ENCODE measurements at regions not wholly inside any gene's neighbourhood (a gene's known extent, or its start where the extent isn't known, plus 50 kb on each side); places are given as distances from the start of the nearest gene placed in this dataset.

DNA sequence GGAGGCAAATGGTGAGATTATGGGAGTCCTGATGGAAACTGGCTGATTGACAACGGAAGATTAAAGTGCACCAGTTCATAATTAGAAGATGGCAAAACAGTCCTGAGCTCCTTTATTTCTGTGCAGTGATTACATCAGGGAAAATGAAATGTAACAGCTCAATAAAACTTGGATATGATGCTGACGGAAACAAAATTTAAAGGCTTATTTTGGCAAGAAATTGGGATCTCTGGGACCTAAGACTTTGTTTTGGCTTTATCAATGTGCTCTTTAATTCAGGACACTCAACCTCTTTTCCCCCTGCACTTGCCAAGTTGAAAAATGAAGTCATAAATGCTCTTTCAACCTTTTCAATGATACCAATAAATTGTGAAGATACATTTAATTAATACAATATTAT, 226.8 kb downstream of the C6orf118 start:
- DNase-seq (ENCODE audit: low read depth): no peak

DNA sequence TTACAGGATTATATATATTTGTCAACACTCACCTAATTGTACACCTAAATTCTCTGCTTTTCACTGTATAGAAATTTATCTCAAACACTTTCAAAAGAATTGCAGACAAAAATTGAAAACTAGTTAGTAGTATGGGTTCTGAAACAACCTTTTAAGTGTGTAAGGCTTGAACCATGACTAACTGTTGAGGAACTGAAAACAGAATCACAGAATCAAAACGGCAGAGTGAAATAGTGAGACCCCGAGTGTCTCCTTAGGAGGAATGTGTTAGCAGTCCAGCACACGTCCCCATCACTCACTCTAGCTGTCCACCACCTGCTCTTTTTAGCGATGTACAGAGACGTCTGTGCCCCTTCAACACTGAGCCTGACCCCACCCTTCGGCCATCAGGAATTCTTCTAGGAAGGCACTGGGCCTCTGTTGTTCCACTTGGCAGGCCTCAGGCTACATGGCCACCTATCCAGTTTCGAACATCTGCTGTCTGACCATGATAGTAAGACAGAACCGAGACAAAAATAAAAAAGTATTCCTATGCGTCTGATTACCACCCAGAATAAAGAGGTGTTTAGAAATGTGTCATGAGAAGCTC, 227.4 kb downstream of the C6orf118 start:
- no peak for DNase-seq (ENCODE audit: low read depth)

DNA sequence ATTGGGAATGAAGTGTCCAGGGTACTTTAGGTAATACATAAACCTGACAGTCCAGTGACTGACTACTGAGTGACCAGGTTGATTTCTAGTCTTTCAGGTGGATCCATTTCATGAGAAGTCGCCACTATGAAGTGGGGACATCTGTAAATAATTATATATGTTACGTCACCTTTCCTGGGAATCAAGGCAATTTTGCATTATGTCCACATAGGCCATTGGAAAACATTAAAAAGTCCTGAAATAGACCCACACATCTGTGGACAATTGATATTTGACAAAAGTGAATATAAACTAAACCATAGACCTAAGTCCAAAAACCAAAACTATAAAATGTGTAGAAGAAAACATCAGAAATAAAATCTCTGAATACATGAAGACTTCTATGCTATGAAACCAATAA, 231.5 kb downstream of the C6orf118 start:
- no peak for DNase-seq (ENCODE audit: low read depth)

DNA sequence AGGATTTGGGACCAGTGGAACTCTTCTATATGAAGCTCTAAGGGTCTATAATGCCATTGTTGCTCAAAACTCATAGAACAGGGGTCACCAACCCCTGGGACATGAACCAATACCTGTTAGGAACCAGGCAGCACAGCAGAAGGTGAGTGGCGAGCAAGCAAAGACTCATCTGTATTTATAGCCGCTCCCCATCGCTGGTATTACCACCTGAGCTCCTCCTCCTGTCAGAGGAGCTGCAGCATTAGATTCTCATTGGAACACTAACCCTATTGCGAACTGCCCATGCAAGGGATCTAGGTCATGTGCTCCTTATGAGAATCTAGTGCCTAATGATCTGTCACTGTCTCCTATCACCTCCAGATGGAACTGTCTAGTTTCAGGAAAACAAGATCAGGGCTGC, 237.5 kb downstream of the C6orf118 start:
- DNase-seq (ENCODE audit: low read depth): no peak

DNA sequence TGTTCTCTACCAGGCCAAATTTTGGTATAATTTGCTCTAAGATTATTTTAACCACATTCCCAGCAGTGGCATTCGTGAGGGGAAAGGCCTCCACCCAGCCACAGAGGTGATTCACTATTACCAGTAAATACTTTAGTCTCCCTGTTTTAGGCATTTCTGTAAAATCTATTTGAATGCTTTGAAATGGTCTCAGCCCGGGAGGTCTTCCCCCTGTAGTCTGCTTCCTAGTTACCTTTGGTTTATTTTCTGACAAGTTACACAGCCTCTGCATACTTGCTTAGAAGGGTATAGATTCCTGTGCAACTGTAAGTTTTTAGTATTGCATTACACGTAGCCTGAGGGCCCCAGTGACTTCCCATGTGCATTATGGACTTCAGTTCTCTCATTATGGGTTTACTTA, 248.7 kb downstream of the C6orf118 start:
- DNase-seq (ENCODE audit: low read depth): no peak

DNA sequence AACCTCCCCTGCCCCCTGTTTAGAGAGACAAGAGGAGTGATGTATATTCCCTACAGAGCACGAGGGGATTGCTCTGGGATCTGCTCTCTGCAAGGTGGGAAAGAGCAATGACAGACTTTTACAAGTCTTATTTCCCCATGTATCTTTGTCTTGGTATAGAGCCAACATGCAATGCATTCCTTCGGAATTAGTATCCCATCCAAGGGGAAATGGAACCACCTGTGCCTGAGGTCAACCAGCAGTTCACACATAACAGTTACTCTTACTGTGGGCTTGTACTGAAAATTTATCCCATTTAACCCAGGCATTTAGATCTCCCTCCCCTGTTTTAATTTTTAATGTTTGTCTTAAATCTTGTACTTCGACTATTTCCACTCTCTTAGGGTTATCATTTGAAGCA, 250.4 kb downstream of the C6orf118 start:
- DNase-seq (ENCODE audit: low read depth): no peak

DNA sequence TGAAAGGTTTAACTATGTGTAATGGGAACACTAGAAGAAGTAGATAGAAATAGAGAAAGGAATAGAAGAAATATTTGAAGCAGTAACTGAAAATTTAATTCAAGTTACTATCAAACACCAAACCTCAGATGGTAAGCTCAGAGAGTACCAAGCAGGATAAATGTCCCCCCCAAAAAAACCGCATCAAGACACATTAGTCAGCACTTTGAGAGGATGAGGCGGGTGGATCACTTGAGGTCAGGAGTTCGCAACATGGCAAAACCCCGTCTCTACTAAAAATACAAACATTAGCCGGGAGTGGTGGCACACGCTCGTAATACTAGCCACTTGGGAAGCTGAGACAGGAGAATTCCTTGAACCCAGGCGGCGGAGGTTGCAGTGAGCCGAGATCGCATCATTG, 253.1 kb downstream of the C6orf118 start:
- no peak for DNase-seq (ENCODE audit: low read depth)

DNA sequence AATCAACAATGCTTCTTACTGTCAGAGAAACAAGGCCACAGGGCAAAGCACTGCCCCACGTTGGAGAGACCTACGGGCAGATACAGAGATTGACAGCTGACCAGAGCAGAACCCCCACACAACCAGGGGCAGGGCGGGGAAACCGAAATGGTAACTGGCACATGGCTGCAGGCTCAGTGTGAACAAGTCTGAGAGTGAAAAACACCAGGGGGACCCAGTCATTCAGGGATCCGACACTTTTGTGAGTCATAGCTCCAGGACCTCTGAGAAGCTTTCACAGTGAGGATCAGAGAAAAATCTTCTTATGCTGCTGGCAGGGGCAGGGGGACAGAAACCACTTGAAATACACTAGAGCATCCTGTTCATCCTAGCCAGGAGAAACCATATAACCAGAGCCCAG, 254.2 kb downstream of the C6orf118 start:
- no peak for DNase-seq (ENCODE audit: low read depth)

DNA sequence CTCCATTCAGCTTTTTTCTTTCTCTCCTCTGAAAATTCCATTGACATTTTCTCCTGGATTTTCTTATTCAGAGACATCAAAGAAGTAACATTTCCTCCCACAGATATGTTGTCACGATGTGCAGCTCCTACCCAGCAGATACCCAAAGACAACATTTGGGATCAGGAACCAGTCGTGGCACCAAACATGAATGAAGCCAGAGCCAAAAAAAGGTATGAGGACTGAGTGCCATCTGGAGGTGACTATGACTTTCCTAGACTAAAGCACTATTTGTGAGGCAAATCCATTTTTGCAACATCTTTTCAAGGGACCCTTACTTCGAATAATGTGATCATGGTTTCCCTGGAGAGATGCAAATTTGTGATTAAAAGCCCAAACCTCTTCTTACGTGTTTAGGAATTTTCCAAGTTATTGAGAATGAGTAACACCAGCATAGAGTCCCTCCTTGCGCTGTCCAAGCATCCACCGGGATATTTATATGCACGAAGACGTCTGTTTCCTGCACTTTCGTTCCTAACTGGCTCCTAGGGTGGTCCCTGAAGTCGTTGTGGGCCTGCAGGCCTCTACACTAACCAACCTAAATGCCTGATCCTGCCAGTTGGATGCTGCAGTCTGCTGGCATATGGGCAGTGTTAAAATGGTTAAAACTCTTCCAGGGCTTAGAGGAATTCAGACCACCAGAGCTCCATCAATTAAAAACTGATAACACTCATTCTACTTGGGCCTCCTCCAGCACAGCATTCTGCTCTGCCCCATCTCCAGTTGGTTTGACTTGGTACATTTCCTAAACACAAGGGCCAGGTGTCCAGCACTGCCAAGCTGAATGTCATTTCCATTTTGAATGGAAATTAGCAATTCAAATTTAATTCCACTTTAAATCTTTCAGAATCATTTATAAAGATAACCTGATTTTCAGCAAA, 256.6 kb downstream of the C6orf118 start:
- DNase-seq (ENCODE audit: low read depth): no peak

DNA sequence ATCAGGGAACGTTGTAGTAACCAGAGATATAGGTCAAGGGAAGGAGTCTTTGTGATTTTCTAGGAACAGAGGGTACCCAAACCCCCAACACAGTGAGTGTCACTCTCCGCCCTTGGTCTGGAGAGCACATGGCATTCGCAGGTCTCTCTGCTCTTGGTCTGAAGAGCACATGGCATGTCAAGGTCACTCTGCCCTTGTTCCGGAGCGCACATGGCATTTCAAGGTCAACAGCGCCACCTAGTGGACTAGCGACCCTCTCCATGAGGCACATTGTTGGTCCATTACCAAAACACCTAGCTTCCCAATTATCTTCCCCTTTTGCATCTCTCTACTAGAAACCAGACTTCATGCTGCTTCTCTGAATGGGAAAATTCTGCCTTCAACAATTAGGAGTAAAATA, 260.0 kb downstream of the C6orf118 start:
- no peak for DNase-seq (ENCODE audit: low read depth)

DNA sequence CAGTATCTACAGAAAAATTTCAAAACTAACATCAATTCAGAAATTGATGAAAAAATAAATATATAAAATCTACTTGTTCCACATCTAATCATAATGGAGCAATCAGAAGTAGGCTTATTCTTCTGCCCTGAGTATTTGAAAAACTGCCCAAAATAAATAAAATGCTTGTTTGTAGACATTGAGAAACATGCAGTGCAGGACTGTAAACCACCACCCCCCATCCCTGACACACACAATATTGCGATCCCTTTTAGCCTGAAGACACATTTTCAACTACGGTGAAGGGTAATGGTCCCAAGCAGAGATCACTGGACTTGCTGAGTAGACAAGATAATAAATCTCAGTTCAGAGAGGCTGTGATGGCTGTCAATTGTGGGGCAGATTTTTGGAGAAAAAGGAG, 261.5 kb downstream of the C6orf118 start:
- DNase-seq (ENCODE audit: low read depth): no peak

DNA sequence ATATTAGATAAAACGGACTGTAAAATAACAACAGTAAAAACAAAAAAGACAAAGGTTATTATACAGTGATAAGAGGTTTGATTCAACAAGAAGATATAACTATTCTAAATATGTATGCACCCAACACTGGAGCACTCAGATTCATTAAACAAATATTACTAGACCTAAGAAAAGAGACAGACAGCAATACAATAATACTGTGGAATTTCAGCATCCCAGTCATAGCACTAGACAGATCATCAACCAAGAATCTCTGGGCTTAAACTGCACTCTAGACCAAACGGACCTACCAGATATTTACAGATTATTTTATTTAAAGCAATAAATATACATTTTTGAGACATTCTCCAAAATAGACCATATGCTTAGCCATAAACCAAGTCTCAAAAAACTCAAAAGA, 263.8 kb downstream of the C6orf118 start:
- no peak for DNase-seq (ENCODE audit: low read depth)

DNA sequence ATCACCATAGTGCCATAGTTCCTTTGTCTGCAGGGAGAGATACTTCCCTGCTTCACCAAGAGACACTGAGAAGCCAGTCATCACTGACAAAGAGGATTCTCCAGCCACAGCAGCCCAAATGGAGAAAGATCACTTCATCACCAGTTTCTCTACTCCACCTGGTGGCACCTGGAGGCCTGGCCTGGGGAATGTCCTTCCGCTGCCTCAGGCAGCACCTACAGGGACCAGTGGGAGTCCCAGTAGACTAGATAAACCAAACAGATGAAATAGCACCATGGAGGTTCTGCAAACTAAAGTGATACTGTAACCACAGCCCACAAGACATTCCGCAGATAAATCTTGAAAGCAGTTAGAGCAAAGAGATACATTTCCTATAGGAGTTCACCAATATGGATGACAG, 266.5 kb downstream of the C6orf118 start:
- DNase-seq (ENCODE audit: low read depth): no peak

DNA sequence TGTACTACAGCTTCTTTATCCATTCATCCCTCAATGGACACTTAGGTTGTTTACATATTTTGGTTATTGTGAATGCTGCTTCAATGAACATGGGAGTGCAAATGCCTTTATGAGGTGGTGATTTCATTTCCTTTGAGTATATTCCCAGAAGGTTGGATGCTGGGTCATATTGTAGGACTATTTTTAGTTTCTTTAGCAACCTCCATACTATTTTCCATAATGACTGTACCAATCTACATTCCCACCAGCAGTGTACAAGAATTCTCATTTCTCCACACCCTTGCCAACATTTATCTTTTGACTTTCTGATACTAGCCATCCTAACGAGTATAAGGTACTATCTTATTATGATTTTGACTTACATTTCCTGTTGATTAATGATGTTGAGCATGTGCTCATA, 269.0 kb downstream of the C6orf118 start:
- no peak for DNase-seq (ENCODE audit: low read depth)

DNA sequence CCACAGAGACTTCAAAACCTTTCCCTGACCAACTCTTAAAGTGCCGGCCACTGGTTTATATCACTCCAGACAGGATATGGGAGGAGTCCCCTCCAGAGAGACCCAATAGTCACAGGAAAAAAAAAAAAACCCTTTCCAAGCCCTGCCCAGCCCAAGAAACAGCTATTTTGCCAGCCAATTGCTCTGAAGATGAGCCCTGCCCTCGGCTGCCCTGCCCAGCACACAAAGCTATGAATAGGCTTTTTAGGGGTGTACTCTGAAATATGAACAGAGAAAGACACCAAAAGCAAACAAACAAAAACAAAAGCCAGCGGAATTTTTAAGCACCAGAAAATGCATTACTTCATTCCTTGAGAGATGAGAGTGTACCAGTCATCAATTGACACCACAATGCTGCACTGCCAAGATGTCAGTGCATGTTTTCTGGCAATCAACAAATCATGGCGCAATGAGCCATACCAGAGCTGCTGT, 275.1 kb downstream of the C6orf118 start:
- DNase-seq (ENCODE audit: low read depth): no peak

DNA sequence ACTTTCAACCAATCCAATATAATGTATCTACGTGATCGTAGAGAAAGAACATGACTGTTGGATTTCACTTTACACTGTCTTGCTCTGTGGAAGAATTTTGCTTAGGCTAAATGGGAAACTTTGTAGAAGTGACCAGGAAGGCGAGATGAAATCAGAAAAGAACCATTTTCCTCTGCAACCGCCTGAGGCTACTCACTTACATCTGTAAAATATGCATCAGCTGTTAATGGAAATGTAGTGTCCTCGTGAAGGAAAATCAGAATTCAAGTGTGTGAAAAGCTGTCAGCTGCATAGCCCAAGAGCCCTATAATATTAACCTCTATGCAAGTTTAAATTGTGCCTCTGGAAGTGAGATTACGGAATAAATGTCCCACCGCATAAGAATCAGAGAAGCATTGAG, 277.9 kb downstream of the C6orf118 start:
- no peak for DNase-seq (ENCODE audit: low read depth)

DNA sequence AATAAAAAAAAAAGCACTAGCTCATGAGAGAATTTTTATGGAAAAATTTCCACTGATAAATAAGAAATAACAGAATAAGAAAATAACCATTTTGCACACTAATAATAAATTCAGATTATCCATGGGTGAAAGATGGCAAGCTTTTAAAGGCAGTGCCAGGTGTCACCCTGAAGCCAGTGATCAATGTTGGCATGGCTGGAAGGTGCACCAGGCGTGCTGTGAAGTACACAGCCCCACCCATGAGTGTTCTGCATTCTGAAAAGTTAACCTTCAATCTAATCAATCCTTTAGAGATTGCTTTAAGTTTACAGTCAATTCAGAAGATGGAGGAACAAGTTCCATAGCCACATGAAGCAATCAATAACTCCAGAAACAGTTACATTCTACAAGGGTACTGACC, 284.4 kb downstream of the C6orf118 start:
- DNase-seq (ENCODE audit: low read depth): no peak

DNA sequence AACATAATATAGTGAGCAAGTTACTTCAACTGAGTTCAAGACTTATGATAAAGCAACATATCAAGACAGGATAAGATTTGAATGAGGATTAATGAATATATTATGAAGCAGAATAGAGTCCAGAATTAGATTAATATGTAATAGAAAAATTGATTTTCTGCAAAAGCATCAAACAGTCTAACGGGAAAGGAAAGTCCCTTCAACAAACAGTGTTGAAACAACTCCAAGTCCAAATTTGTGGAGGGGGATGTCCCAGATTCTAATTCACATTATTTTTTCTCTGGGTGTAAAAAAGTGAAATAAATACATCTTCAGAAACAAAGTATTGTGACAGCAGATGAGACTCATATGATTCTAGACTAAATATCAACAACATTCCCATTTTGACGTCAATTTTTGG, 289.7 kb downstream of the C6orf118 start:
- no peak for DNase-seq (ENCODE audit: low read depth)

DNA sequence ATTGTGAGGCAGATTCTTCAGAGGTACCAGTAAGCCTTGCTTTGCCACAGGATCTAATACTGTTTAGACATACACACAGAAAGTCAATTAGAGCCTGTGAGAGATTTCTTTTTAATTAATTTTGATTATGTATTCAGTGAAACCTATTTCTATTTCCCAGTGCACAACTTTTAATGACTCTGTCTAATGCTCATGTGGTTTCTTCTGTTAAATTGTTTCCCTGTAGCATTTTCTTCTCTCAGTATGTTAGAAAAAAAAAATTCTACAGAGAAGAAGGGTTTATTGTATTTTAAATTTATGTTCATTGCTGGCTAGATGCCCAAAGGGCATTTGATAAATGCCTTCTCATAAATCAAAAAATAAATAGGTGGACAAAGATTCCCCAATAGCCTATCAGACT, 293.7 kb downstream of the C6orf118 start:
- no peak for DNase-seq (ENCODE audit: low read depth)

DNA sequence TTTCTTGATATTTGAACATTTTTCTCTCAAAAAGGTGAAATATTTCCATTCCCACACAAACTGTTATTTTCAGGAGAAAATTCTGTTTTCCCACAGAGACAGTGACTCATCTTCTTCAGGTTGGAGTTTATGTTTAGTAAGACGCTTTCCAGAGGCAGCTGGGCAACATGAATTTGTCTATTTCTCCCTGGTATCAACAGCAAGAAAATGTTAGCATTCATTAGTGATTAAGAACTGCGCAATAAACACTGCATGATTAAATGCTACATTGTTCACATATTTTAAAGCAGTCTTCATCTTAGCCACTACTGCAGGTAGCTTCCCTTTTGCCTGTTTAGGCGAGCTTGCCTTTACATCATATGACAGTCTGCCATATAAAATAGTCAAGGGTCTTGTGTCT, 295.7 kb downstream of the C6orf118 start:
- no peak for DNase-seq (ENCODE audit: low read depth)

DNA sequence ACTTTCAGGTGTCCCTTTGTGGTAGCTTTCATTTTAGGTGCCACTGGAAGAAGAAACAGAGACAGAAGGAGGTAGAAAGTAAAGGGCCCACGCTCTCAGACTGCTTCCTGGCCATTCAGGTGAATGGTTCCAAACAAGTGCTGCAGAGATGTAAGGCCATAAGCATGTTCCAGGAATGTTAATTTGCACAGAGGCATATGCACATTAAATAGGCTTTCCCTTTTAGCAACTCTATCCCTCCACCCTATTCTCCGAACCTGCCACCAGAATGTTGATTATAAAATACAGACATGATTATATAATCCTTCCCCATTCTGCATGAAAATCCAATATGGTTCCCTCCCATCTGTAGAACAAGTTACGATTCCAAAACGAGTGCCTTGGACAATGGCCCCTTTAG, 297.2 kb downstream of the C6orf118 start:
- no peak for DNase-seq (ENCODE audit: low read depth)

DNA sequence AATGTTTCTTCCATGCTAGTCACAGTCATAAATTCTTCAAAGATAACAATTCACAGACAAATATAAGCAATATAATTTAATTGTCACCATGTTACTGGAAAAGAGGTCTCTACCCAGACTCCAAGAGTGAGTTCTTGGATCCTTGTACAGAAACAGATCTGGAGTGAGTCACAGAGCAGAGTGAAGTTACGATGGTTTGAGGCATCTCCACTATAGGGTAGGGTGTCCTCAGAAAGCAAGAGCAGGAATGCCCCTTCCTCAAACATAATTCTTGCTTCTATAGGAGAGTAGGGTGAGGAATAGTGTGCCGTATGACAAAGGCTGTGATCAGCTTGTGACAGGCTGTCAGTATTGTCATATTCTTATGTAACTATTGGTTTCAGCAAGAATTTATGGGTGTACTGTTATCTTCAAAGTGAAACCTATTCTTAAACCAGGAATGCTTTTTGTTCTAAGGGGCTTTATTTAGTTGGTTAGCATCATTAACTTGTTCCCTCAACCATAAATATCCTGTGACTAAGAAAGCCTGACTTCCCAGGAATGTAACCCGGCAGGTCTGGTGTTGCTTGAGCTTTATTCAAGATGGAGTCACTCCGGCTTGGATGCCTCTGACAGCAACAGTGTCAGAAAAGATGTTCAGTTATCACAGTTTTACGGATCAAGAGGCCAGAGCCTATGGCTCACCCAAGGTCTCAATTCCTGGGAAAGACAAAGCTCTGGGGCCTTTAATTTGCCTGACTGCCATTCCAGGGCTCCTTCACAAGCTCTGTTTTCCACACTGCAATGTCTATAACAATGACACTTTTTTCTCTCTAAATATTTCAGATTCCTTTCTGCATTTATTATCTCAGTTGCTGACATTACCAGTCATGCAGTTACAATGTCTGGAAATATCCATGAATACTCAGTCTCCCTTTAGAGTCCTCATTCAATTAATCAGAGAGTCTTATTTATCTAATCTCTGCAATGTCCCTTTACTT, 298.6 kb downstream of the C6orf118 start:
- DNase-seq (ENCODE audit: low read depth): no peak

DNA sequence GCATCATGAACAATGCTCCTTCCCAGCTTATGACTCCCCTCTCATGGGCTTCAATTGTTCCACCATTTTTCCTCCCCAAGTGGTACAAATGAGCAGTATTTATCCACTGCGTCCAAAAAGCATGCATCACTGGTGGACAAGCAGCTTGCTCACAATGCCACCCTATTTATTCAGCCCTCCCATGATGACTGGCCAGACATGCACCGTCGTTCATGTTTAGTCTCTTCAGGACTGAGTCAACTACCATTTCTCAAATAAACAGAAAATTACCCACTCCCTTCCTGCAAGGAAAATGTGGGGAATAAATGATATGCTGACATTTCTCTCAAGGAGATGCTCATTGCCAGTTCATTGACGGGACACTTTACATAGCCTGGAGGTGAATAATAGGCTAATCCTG, 300.4 kb downstream of the C6orf118 start:
- DNase-seq (ENCODE audit: low read depth): no peak

Data from activated T-helper 9 cell treated with anti-CD3 and anti-CD28 coated beads, Interleukin-2, amount 50 U/mL, for 16 hours (primary cell).